Epithelial cell of proximal tubule (primary cell): ENCODE measurements at regions not wholly inside any gene's neighbourhood (a gene's known extent, or its start where the extent isn't known, plus 50 kb on each side); places are given as distances from the start of the nearest gene placed in this dataset.

Source experiments
- DNase-seq: peaks from one replicate; pipeline ENCODE4 v3.0.0-alpha.2; 2011; ENCODE audit warnings: low read depth
- H3K4me3 ChIP-seq: 2 replicates; pipeline ENCODE4 v1.5.1; 2011; ENCODE audit warnings: low read depth, mild to moderate bottlenecking, low read length
- TF ChIP-seq, protein P1 (sequence below): conservative IDR thresholded peaks from 2 replicates; pipeline ENCODE4 v1.5.1; 2012; ENCODE audit warnings: low read depth, mild to moderate bottlenecking, low read length

DNA sequence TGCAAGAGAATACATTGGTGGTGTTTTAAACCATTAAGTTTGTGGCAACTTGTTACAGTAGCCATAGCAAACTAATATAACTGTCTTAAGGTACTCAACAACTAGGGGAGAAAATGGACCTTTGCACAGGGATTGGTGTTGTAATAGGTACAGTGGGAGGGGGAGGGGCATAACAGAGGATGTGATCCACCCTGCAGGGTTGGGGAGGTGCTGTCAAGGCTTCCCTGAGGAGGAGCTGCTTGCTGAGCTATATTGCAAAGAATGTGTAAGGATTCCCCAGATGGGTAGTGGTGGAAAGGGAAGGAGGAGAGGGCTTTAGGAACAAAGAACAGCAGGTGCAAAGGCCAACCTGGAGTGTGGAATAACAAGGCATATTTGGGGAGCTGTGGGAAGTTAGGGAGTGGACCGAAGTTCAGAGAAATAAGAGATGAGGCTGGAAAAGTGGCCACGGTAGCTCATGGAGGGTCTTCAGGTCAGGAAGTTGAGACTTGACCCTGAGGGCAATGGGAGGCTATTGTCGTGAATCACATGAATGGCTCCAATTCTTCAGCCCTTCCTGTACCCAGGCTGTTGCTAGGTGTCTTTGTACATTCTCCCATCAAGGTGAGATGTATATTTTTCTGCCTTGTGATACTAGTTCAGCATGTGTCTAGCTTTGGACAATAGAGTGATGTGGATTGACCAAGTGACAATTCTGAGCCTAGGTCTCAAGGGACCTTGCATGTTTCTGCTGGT lies 168.6 kb upstream of the CSF3R start:
- H3K4me3 ChIP-seq: no peak overlapping the region
- no peak for DNase-seq
- TF ChIP-seq, protein P1, sequence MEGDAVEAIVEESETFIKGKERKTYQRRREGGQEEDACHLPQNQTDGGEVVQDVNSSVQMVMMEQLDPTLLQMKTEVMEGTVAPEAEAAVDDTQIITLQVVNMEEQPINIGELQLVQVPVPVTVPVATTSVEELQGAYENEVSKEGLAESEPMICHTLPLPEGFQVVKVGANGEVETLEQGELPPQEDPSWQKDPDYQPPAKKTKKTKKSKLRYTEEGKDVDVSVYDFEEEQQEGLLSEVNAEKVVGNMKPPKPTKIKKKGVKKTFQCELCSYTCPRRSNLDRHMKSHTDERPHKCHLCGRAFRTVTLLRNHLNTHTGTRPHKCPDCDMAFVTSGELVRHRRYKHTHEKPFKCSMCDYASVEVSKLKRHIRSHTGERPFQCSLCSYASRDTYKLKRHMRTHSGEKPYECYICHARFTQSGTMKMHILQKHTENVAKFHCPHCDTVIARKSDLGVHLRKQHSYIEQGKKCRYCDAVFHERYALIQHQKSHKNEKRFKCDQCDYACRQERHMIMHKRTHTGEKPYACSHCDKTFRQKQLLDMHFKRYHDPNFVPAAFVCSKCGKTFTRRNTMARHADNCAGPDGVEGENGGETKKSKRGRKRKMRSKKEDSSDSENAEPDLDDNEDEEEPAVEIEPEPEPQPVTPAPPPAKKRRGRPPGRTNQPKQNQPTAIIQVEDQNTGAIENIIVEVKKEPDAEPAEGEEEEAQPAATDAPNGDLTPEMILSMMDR: no peak

DNA sequence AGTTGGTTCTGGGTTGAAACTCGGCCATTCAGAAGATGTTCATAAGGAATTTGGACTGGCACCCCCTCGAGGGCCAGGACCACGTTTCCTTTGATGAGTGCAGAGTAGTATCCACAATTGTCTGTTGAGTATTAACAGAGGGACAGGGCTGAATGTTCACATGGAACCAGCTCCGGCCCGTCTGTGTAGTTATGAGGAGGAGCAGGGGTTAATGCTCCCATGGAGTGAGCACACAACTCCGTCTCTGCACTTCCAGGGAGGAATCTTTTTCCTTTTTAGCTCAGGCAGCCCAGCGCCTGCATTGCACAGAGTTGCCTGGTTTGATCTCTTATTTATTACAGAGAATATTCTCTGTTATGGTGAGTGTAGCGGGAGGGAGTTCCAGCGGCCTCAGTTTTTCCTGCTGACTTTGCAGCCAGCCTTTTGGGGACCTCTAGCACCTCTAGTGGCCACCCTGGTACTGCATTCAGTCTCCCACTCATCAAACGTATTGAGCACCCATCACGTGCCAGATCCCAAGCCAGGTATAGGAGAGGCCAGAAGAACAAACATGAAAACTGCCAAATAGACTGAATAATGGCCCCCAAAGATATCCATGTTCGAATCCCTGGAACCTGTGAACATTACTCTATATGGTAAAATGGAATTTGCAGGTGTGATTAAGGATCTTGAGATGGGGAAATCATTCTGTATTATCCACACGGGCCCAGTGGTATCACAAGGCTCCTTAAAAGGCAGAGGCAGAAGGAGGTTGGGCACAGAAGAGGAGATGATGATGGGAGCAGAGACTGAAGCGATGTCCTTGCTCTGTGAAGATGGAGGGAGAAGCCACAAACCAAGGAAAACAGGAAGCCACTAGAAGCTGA lies 167.7 kb upstream of the CSF3R start:
- no peak for DNase-seq
- TF ChIP-seq, protein P1: peak; percentile 93

DNA sequence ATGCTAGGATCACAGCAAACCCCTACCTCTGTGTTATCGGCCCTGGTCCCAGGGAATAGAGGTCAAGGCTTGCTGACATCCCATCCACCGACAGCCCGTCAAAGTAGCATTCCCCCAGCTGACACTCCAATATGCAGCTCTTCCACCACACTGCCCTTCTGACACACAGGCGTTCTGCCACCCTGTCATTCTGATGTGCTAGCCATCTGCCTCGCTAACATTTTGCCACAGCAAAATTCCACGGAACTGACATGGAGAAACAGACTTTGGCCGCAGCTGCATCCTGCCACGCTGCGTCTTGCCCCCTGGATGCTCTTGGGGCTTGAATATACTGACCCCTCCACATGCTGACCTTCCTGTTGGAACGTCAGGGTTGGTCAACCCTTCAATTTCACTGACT lies 163.2 kb upstream of the CSF3R start:
- TF ChIP-seq, protein P1: no peak
- DNase-seq: no peak
- no peak overlapping the region for H3K4me3 ChIP-seq

More for the DNA sequence above, 167.7 kb upstream of the CSF3R start:
- no peak overlapping the region for H3K4me3 ChIP-seq

DNA sequence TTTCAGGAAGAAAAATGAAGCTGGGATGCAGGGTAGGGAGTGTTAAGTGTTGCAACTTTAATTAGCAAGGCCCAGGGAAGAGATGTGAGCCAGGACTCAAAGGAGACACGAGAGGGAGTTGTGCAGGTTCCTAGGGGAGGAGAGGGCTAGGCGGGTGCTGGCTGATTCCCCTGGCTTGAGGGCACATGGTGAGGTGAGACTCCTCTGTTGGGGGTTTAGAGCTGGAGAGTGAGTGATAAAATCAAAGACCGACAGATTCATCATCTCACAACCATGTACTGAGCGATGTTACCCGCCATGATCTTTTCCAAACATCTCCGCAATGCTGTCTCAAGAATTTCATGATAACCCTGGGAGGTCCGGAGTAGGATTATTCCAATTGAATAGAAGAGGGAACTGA lies 161.8 kb upstream of the CSF3R start:
- TF ChIP-seq, protein P1: no peak
- H3K4me3 ChIP-seq: no peak overlapping the region
- DNase-seq: no peak

DNA sequence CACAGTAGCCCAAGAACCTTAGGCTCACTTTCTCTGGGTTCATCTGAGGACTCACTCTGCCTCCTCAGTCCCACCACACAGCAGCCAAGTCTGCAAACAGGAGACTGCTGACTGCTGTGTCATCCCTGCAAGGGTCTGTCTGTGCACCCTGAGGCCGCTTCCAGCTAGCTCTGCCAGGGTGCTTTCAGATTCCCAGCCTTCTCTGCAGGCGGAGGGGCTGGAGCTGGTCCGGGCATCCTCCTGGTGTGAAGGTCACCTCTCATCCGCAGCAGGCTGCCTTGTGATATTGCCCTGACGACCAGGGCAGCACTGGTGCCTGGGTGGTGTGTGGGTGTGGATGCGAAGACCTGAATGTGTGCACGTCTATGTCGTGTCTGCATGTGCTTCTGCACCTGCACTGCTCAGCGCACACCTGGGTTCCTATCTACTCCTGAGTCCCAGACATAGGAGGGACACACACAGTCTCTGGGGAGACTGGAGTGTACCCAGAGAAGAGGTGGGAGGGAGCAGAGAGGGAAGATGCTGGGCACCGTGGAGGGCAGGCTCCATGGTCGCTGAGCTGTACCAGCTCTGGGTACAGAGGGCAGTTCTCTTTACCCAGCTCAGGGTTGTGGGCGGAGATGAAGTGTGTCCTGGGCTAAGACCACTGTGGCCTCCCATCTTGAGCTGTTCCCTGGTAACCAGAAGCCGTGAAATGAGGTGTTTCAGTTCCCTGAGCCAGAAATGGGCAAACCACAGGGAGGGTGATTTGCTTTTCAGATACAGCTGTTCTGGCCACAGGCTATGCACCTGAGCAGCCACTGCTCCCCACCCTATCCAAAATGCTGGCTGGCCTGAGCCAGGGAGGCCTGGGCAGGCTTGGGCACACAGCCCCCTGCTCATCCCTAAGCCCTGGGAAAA lies 160.9 kb upstream of the CSF3R start:
- DNase-seq: no peak
- TF ChIP-seq, protein P1: no peak
- H3K4me3 ChIP-seq: no peak overlapping the region

DNA sequence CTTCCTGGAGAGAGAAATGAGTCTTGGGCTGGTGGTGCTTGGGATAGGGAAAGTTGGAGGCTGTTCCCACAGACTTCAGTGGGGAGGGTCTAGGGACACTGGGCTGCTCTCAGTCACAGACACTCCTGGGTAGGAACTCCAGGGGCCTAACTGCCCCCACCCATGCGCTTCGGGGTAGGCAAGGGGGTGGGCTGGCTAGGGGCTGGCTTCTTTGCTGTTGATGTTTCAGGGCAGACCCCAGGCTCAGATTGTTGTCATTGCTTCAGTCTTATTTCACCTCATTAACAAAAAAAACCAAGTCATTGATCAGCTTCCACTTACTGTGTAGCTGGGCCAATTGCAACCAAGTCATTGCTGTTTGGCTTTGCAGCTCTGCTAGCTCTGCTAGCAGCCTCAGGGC lies 160.1 kb upstream of the CSF3R start:
- TF ChIP-seq, protein P1: no peak
- no peak for DNase-seq
- H3K4me3 ChIP-seq: no peak overlapping the region
